ENCODE measurements at regions not wholly inside any gene's neighbourhood (a gene's known extent, or its start where the extent isn't known, plus 50 kb on each side); places are given as distances from the start of the nearest gene placed in this dataset.

DNA sequence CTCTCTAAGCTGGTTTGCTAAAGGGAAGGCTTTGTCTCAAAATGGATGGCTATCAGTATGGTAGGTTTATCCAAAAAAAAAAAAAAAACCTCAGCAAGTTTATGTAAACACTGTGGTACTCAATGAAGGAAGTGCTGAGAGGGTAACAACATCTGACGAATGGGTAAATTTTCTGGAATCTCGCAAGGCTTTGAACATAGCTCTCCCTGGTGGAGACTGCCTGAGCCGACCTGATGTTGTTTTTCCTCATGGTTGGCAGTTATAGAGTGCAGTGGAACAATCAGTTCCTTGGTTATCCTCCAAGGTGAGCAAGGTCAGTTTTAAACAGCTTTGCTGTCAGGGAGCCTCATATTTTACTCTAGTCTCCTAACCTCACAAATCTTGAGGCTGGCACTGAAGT lies 94.6 kb downstream of the ZPLD1 start:
- 41% methylated on average over 3 of the region's 3 CpGs for WGBS (ENCODE audit: low lambda C conversion rate, missing lambda C conversion rate)
- H3K9me2 ChIP-seq (replicated peaks; ENCODE audit: insufficient read depth) = no peaks in the 10 kb centered on the region
- no peaks in the 10 kb centered on the region for H3K9me3 ChIP-seq (ENCODE audit: low read depth)
- TF ChIP-seq EZH2 (IDR thresholded peaks at IDR 0.05; ENCODE audit: borderline replicate concordance) = no peak
- TF ChIP-seq, protein P1, sequence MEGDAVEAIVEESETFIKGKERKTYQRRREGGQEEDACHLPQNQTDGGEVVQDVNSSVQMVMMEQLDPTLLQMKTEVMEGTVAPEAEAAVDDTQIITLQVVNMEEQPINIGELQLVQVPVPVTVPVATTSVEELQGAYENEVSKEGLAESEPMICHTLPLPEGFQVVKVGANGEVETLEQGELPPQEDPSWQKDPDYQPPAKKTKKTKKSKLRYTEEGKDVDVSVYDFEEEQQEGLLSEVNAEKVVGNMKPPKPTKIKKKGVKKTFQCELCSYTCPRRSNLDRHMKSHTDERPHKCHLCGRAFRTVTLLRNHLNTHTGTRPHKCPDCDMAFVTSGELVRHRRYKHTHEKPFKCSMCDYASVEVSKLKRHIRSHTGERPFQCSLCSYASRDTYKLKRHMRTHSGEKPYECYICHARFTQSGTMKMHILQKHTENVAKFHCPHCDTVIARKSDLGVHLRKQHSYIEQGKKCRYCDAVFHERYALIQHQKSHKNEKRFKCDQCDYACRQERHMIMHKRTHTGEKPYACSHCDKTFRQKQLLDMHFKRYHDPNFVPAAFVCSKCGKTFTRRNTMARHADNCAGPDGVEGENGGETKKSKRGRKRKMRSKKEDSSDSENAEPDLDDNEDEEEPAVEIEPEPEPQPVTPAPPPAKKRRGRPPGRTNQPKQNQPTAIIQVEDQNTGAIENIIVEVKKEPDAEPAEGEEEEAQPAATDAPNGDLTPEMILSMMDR (IDR thresholded peaks at IDR 0.05; ENCODE audit: poor library complexity) = peak; percentile 48
- DNase-seq (ENCODE audit: low spot score) = peak; percentile 34
- no peaks in the 10 kb centered on the region for H3K27me3 ChIP-seq
- no peak overlapping the region for H3K4me3 ChIP-seq
- H3K79me2 ChIP-seq = no peaks in the 10 kb centered on the region
- H3K36me3 ChIP-seq (replicated peaks; ENCODE audit: insufficient read depth, low read depth) = no peaks in the 10 kb centered on the region
- no peaks in the 10 kb centered on the region for H3K4me1 ChIP-seq (ENCODE audit: insufficient read depth)
- H3K27ac ChIP-seq = no peak overlapping the region
- H3K4me2 ChIP-seq = no peak overlapping the region
- H4K20me1 ChIP-seq (ENCODE audit: insufficient read depth, poor library complexity, severe bottlenecking) = no peaks in the 10 kb centered on the region
- H2AFZ ChIP-seq = no peak overlapping the region

DNA sequence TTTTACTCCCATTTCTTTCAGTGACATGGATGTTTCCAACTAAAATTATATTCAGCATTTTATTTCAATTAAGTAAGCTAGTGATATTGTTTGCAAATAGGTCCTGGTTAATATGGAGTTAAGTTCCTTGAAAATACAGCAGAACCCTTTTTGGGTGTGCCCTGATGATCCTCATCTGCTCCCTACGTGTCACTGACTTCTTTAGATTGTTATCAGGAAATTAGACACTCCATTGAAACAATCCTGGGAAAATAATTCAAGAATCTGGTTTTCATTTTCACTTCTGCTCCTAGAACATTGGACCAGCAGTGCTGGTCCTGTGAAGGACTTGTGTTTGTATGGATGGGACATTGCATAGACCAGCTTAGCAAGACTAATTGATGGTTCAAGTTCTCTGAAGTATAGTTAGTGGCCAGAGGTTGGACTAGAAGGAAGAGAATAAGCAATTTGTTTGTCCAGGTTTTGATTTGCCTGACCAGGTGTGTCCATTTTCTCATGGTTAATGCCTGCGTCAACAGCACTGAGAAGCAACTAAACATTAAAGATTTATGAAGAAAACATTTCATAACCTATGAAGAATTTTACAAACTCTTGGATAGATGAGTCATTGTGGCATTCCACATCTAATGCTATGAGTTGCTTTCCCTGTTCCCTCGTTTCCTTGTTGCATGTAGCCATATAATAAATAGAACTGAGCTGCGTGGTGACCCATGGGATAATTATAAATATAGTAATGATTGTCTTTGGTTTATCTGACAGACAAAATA lies 95.8 kb downstream of the ZPLD1 start:
- TF ChIP-seq, protein P1 (IDR thresholded peaks at IDR 0.05; ENCODE audit: poor library complexity) = no peak
- TF ChIP-seq EZH2 (IDR thresholded peaks at IDR 0.05; ENCODE audit: borderline replicate concordance) (no peak), EZH2phosphoT487 (IDR thresholded peaks at IDR 0.05; ENCODE audit: low read depth, severe bottlenecking, unreplicated experiment) (no peak)
- no peak overlapping the region for H3K27ac ChIP-seq
- H3K4me1 ChIP-seq (ENCODE audit: insufficient read depth) = no peaks in the 10 kb centered on the region
- H3K27me3 ChIP-seq = no peaks in the 10 kb centered on the region
- no peaks in the 10 kb centered on the region for H3K36me3 ChIP-seq (replicated peaks; ENCODE audit: insufficient read depth, low read depth)
- H3K4me2 ChIP-seq = no peak overlapping the region
- H3K9me2 ChIP-seq (replicated peaks; ENCODE audit: insufficient read depth) = no peaks in the 10 kb centered on the region
- DNase-seq (ENCODE audit: low spot score) = peak; percentile 16
- no peaks in the 10 kb centered on the region for H3K79me2 ChIP-seq
- H2AFZ ChIP-seq = no peak overlapping the region
- H4K20me1 ChIP-seq (ENCODE audit: insufficient read depth, poor library complexity, severe bottlenecking) = no peaks in the 10 kb centered on the region
- H3K9me3 ChIP-seq (ENCODE audit: low read depth) = no peaks in the 10 kb centered on the region
- H3K4me3 ChIP-seq = no peak overlapping the region
- 77% methylated on average over 4 of the region's 4 CpGs for WGBS (ENCODE audit: low lambda C conversion rate, missing lambda C conversion rate)

DNA sequence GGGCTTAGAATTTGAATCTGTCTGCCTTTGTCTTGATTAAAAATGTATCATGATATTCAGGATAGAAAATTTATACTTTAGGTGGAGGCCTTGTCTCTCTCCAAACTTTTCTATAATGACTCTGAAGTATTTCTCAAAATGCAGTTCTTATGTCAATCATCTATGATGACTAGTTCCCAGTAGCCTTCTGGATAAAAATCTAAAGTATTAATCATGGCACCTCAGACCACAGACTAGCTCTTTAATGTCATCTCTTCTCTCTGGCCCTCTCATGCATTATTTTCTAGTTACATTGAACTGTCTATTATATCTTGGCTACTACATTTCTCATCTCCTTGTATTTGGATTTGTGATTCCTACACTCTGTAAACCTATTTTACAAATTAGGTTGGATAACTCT lies 96.9 kb downstream of the ZPLD1 start:
- Histone ChIP-seq H3K9me3 (ENCODE audit: low read depth) (no peaks in the 10 kb centered on the region), H3K79me2 (no peaks in the 10 kb centered on the region), H3K4me2 (no peak overlapping the region), H3K27me3 (no peaks in the 10 kb centered on the region), H3K27ac (no peak overlapping the region), H2AFZ (no peak overlapping the region), H4K20me1 (ENCODE audit: insufficient read depth, poor library complexity, severe bottlenecking) (no peaks in the 10 kb centered on the region), H3K4me3 (no peak overlapping the region), H3K4me1 (ENCODE audit: insufficient read depth) (no peaks in the 10 kb centered on the region), H3K36me3 (replicated peaks; ENCODE audit: insufficient read depth, low read depth) (no peaks in the 10 kb centered on the region), H3K9me2 (replicated peaks; ENCODE audit: insufficient read depth) (no peaks in the 10 kb centered on the region)
- no peak for DNase-seq (ENCODE audit: low spot score)
- TF ChIP-seq, protein P1 (IDR thresholded peaks at IDR 0.05; ENCODE audit: poor library complexity) = no peak
- TF ChIP-seq EZH2 (IDR thresholded peaks at IDR 0.05; ENCODE audit: borderline replicate concordance) = no peak
- no peak for TF ChIP-seq EZH2phosphoT487 (IDR thresholded peaks at IDR 0.05; ENCODE audit: low read depth, severe bottlenecking, unreplicated experiment)
